K562 (cell line): ENCODE measurements at regions not wholly inside any gene's neighbourhood (a gene's known extent, or its start where the extent isn't known, plus 50 kb on each side); places are given as distances from the start of the nearest gene placed in this dataset.

ENCODE experiments used
- ATAC-seq: fragments of 200-7000 bp; cut with Tn5 transposase; 3 replicates; pipeline ENCODE4 v1.9.1; 2020; ENCODE audit warnings: moderate library complexity
- BruUV-seq: library from RNA; stranded (reverse); fragments of 400-500 nt; replicated peaks from 2 replicates; lab custom pipeline; 2021; lab: Mats Ljungman, UMichigan
- CTCF ChIA-PET: fragments of 300-600 bp; formaldehyde crosslinking; extraction: SDS; loops from one replicate; lab custom pipeline; 2021; ENCODE audit warnings: low intra/inter-chr PET ratio; lab: Yijun Ruan, JAX
- POLR2A ChIA-PET: fragments of 300-600, 350-650 bp; sonication (Branson Sonifier 250); formaldehyde crosslinking; extraction: SDS; loops from one replicate; lab custom pipeline; 2021; ENCODE audit warnings: antibody characterized with exemption, inconsistent platforms; lab: Yijun Ruan, JAX
- DNase-seq, 4 experiments: peaks; one replicate each; pipeline versions ENCODE4 v3.0.0 to v3.0.0-alpha.2; 2011 to 2018; ENCODE audit warnings: low spot score in 3 of 4, mixed read lengths in 3 of 4; ENCODE audit errors: extremely low read depth in 1 of 4
- FAIRE-seq: peaks from 2 replicates; lab custom pipeline; 2011; peaks lifted over from hg19 to GRCh38; lab: Jason Lieb, UNC
- H2AFZ ChIP-seq: 2 replicates; pipeline ENCODE4 v1.6.0; 2011; ENCODE audit warnings: low read depth, low read length, control low read depth, inconsistent platforms
- H3K27ac ChIP-seq: fragments of 200-600 bp; 3 replicates; pipeline ENCODE4 v1.8.0; 2011; ENCODE audit warnings: low read depth, mild to moderate bottlenecking, control low read depth, inconsistent platforms, low read length, moderate library complexity, mixed read lengths; ENCODE audit errors: extremely low read depth
- H3K27me3 ChIP-seq, 2 experiments: fragments of 300-600 bp in 1 of 2; 2 replicates in 1 of 2; 3 replicates in 1 of 2; pipeline versions ENCODE4 v1.6.0 to v1.8.0; 2011; ENCODE audit warnings: inconsistent platforms in 2 of 2, low read length in 2 of 2, mild to moderate bottlenecking in 1 of 2, mixed read lengths in 1 of 2, moderate library complexity in 1 of 2; ENCODE audit not compliant: control insufficient read depth in 2 of 2, insufficient read depth in 2 of 2
- H3K36me3 ChIP-seq: fragments of 300-600 bp; 3 replicates; pipeline ENCODE4 v1.8.0; 2011; ENCODE audit warnings: mild to moderate bottlenecking, low read length, inconsistent platforms; ENCODE audit not compliant: control insufficient read depth, insufficient read depth
- H3K4me1 ChIP-seq, 2 experiments: fragments of 200-600 bp in 1 of 2; replicated peaks in 1 of 2; 2 replicates in 1 of 2; 3 replicates in 1 of 2; pipeline versions ENCODE4 v1.5.1 to v1.8.0; 2011; ENCODE audit warnings: inconsistent platforms in 2 of 2, low read length in 2 of 2, mild to moderate bottlenecking in 1 of 2, mixed read lengths in 1 of 2, moderate library complexity in 1 of 2; ENCODE audit not compliant: control insufficient read depth in 2 of 2, insufficient read depth in 2 of 2
- H3K4me2 ChIP-seq: 2 replicates; pipeline ENCODE4 v1.6.1; 2011; ENCODE audit warnings: low read length, control low read depth, inconsistent platforms, mixed read lengths; ENCODE audit not compliant: insufficient read depth
- H3K4me3 ChIP-seq: fragments of 200-600 bp; sonication (generic), shearing (Covaris generic); 2 replicates; pipeline ENCODE4 v1.5.1; 2016; ENCODE audit warnings: control low read depth, inconsistent platforms
- H3K79me2 ChIP-seq: fragments of 200-600 bp; 3 replicates; pipeline ENCODE4 v1.8.0; 2011; ENCODE audit warnings: low read length, inconsistent platforms; ENCODE audit not compliant: control insufficient read depth, insufficient read depth
- H3K9ac ChIP-seq, 2 experiments: 2 replicates each; pipeline versions ENCODE4 v1.6.0 to v1.6.1; 2011; ENCODE audit warnings: low read depth in 2 of 2, low read length in 2 of 2, control low read depth in 1 of 2, inconsistent platforms in 1 of 2, mild to moderate bottlenecking in 1 of 2, mixed read lengths in 1 of 2; ENCODE audit not compliant: insufficient read depth in 1 of 2
- H3K9me1 ChIP-seq: one replicate; pipeline ENCODE4 v1.6.0; 2011; ENCODE audit warnings: inconsistent platforms, mild to moderate bottlenecking, low read length, moderate library complexity; ENCODE audit not compliant: control insufficient read depth, insufficient read depth
- H3K9me3 ChIP-seq: replicated peaks from 2 replicates; pipeline ENCODE4 v1.5.1; 2011; ENCODE audit warnings: low read depth, low read length, inconsistent platforms; ENCODE audit not compliant: control insufficient read depth, insufficient read depth
- H4K20me1 ChIP-seq: replicated peaks from 2 replicates; pipeline ENCODE4 v1.6.1; 2011; ENCODE audit warnings: low read length, inconsistent platforms, mixed read lengths; ENCODE audit not compliant: control insufficient read depth, insufficient read depth
- CHAMP1 ChIP-seq: fragments of 450-650 bp; IDR thresholded peaks from 2 replicates; pipeline ENCODE4 v1.6.1; 2016; ENCODE audit warnings: mild to moderate bottlenecking
- CLOCK ChIP-seq: fragments of 250-450 bp; sonication (Bioruptor Pico); IDR thresholded peaks from 2 replicates; pipeline ENCODE4 v1.4.0; 2020; ENCODE audit warnings: mild to moderate bottlenecking, moderate library complexity, borderline replicate concordance
- HMG20A ChIP-seq: fragments of 450-650 bp; formaldehyde crosslinking; conservative IDR thresholded peaks from 2 replicates; pipeline ENCODE4 v1.4.0; 2020; ENCODE audit warnings: mild to moderate bottlenecking, mixed read lengths
- PHB ChIP-seq: fragments of 250-450 bp; sonication (Bioruptor Pico); IDR thresholded peaks from 2 replicates; pipeline ENCODE4 v1.5.0; 2021
- PTBP1 ChIP-seq: fragments of 200-400 bp; formaldehyde crosslinking; IDR thresholded peaks from 2 replicates; pipeline ENCODE4 v1.6.1; 2017; ENCODE audit warnings: low read depth, low read length
- SMARCA5 ChIP-seq: fragments of 450-650 bp; IDR thresholded peaks from 2 replicates; pipeline ENCODE4 v1.6.1; 2016
- ZBTB12 ChIP-seq: fragments of 250-450 bp; sonication (Bioruptor Pico); IDR thresholded peaks from 2 replicates; pipeline ENCODE4 v1.4.0; 2020
- ZFP30 ChIP-seq: fragments of 250-450 bp; sonication (Bioruptor Pico); IDR thresholded peaks from 2 replicates; pipeline ENCODE4 v1.8.0; 2022; ENCODE audit warnings: moderate library complexity, mild to moderate bottlenecking, inconsistent platforms, borderline replicate concordance
- ZNF133 ChIP-seq: fragments of 250-450 bp; sonication (Bioruptor Pico); IDR thresholded peaks from 2 replicates; pipeline ENCODE4 v1.4.0; 2020; ENCODE audit warnings: mild to moderate bottlenecking
- ZNF695 ChIP-seq: fragments of 450-650 bp; formaldehyde crosslinking; IDR thresholded peaks from 2 replicates; pipeline ENCODE4 v1.4.0; 2020; ENCODE audit warnings: mild to moderate bottlenecking, moderate library complexity
- WGBS: fragments of 100-300 bp; shearing (Covaris generic); methylation state at CpG from one replicate; pipeline ENCODE4 v1.1.6; 2016; ENCODE audit warnings: low coverage, mixed read lengths; ENCODE audit not compliant: insufficient coverage; ENCODE audit errors: missing lambda C conversion rate; 5-methylcytosine and 5-hydroxymethylcytosine counted together
- in situ Hi-C: fragments of 300-500 bp; cut with MboI; formaldehyde crosslinking; loops from 4 replicates; pipeline ENCODE4 v1.15.0; 2018; ENCODE audit warnings: inconsistent platforms, mixed read lengths
- intact Hi-C: fragments of 100-400 bp; cut with micrococcal nuclease; formaldehyde crosslinking; loops from 2 replicates; pipeline ENCODE4 v1.14.2; 2022

GRCh38 chr10:58894929-58895328 is 281.5 kb upstream of the PHYHIPL start:
- ATAC-seq, result no peak
- Histone ChIP-seq H3K27me3 (no peaks in the 10 kb centered on the region), H3K9me1 (no peaks in the 10 kb centered on the region), H3K4me2 (no peak overlapping the region), H3K4me3 (no peak overlapping the region), H3K27ac (no peak overlapping the region), H3K9me3 (no peaks in the 10 kb centered on the region), H3K79me2 (no peaks in the 10 kb centered on the region), H3K4me1 (no peaks in the 10 kb centered on the region), H3K36me3 (no peaks in the 10 kb centered on the region), H2AFZ (no peak overlapping the region), H4K20me1 (no peaks in the 10 kb centered on the region), H3K9ac (no peak overlapping the region)
- in situ Hi-C loops (no loop called here), intact Hi-C loops (no loop called here)
- no TSS peak for BruUV-seq
- ChIA-PET POLR2A (no interaction called here), CTCF (no interaction called here)
- WGBS, result 3% methylated on average over 2 of the region's 2 CpGs
- no peak for FAIRE-seq
- DNase-seq, result no peak
- no peak for TF ChIP-seq CHAMP1
- no peak for TF ChIP-seq ZBTB12
- TF ChIP-seq ZNF133, result no peak
- no peak for TF ChIP-seq PHB (CRISPR knock-in tag)
- TF ChIP-seq CLOCK (CRISPR knock-in tag), result no peak
- TF ChIP-seq ZNF695, result no peak
- TF ChIP-seq ZFP30, result no peak
- TF ChIP-seq SMARCA5, result no peak
- no peak for TF ChIP-seq HMG20A (CRISPR knock-in tag)
- no peak for TF ChIP-seq PTBP1
